ENCODE measurements at regions not wholly inside any gene's neighbourhood (a gene's known extent, or its start where the extent isn't known, plus 50 kb on each side); places are given as distances from the start of the nearest gene placed in this dataset.
"Not testable (repeated sequence)": the region's sequence is repeated elsewhere in the genome, so short reads cannot be mapped to it uniquely, and the experiment has no call there.

- no peak overlapping the region for H3K4me3 ChIP-seq (ENCODE audit: low read length in 2 of 2)
- H3K27me3 ChIP-seq (ENCODE audit: control insufficient read depth in 1 of 2, insufficient read depth in 2 of 2, low read length in 2 of 2) = no peaks in the 10 kb centered on the region
- no peaks in the 10 kb centered on the region for H3K36me3 ChIP-seq (ENCODE audit: control insufficient read depth in 2 of 2, insufficient read depth in 2 of 2, low read length in 2 of 2)
- no peak overlapping the region for H3K27ac ChIP-seq (ENCODE audit: low read length)
- H3K9ac ChIP-seq (ENCODE audit: low read length in 2 of 2) = no peak overlapping the region
- H3K9me3 ChIP-seq (ENCODE audit: control insufficient read depth in 2 of 2, low read length in 2 of 2) = no peaks in the 10 kb centered on the region
- no peaks in the 10 kb centered on the region for H3K4me1 ChIP-seq (ENCODE audit: control insufficient read depth, insufficient read depth, low read length)
Observed at GRCh38 chr10:53403688-53404087, 631.1 kb upstream of the MBL2 start.

GRCh38 chr10:53402594-53402993 is 630.0 kb upstream of the MBL2 start:
- H3K9me3 ChIP-seq (ENCODE audit: control insufficient read depth in 2 of 2, low read length in 2 of 2) = no peaks in the 10 kb centered on the region
- H3K36me3 ChIP-seq (ENCODE audit: control insufficient read depth in 2 of 2, insufficient read depth in 2 of 2, low read length in 2 of 2) = no peaks in the 10 kb centered on the region
- no peak overlapping the region for H3K9ac ChIP-seq (ENCODE audit: low read length in 2 of 2)
- H3K4me3 ChIP-seq (ENCODE audit: low read length in 2 of 2) = no peak overlapping the region
- H3K4me1 ChIP-seq (ENCODE audit: control insufficient read depth, insufficient read depth, low read length) = no peaks in the 10 kb centered on the region
- no peak overlapping the region for H3K27ac ChIP-seq (ENCODE audit: low read length)
- no peaks in the 10 kb centered on the region for H3K27me3 ChIP-seq (ENCODE audit: control insufficient read depth in 1 of 2, insufficient read depth in 2 of 2, low read length in 2 of 2)

GRCh38 chr10:53401536-53401935 is 629.0 kb upstream of the MBL2 start:
- H3K4me1 ChIP-seq (ENCODE audit: control insufficient read depth, insufficient read depth, low read length) = no peaks in the 10 kb centered on the region
- no peaks in the 10 kb centered on the region for H3K9me3 ChIP-seq (ENCODE audit: control insufficient read depth in 2 of 2, low read length in 2 of 2)
- H3K9ac ChIP-seq (ENCODE audit: low read length in 2 of 2) = no peak overlapping the region
- H3K27me3 ChIP-seq (ENCODE audit: control insufficient read depth in 1 of 2, insufficient read depth in 2 of 2, low read length in 2 of 2) = no peaks in the 10 kb centered on the region
- no peak overlapping the region for H3K27ac ChIP-seq (ENCODE audit: low read length)
- H3K4me3 ChIP-seq (ENCODE audit: low read length in 2 of 2) = no peak overlapping the region
- no peaks in the 10 kb centered on the region for H3K36me3 ChIP-seq (ENCODE audit: control insufficient read depth in 2 of 2, insufficient read depth in 2 of 2, low read length in 2 of 2)

GRCh38 chr10:53396876-53397275 is 624.3 kb upstream of the MBL2 start:
- H3K4me1 ChIP-seq (ENCODE audit: control insufficient read depth, insufficient read depth, low read length) = no peaks in the 10 kb centered on the region
- H3K9ac ChIP-seq (ENCODE audit: low read length in 2 of 2) = no peak overlapping the region
- no peak overlapping the region for H3K4me3 ChIP-seq (ENCODE audit: low read length in 2 of 2)
- H3K27me3 ChIP-seq (ENCODE audit: control insufficient read depth in 1 of 2, insufficient read depth in 2 of 2, low read length in 2 of 2) = no peaks in the 10 kb centered on the region
- H3K9me3 ChIP-seq (ENCODE audit: control insufficient read depth in 2 of 2, low read length in 2 of 2) = peaks cover 0 to 2% of the 10 kb centered on the region in 2 donors
- no peak overlapping the region for H3K27ac ChIP-seq (ENCODE audit: low read length)
- no peaks in the 10 kb centered on the region for H3K36me3 ChIP-seq (ENCODE audit: control insufficient read depth in 2 of 2, insufficient read depth in 2 of 2, low read length in 2 of 2)

- H3K9ac ChIP-seq (ENCODE audit: low read length in 2 of 2) = no peak overlapping the region
- no peaks in the 10 kb centered on the region for H3K4me1 ChIP-seq (ENCODE audit: control insufficient read depth, insufficient read depth, low read length)
- no peak overlapping the region for H3K27ac ChIP-seq (ENCODE audit: low read length)
- no peak overlapping the region for H3K4me3 ChIP-seq (ENCODE audit: low read length in 2 of 2)
- peaks cover 0 to 2% of the 10 kb centered on the region in 2 donors for H3K9me3 ChIP-seq (ENCODE audit: control insufficient read depth in 2 of 2, low read length in 2 of 2)
- H3K36me3 ChIP-seq (ENCODE audit: control insufficient read depth in 2 of 2, insufficient read depth in 2 of 2, low read length in 2 of 2) = no peaks in the 10 kb centered on the region
- H3K27me3 ChIP-seq (ENCODE audit: control insufficient read depth in 1 of 2, insufficient read depth in 2 of 2, low read length in 2 of 2) = no peaks in the 10 kb centered on the region
Observed at GRCh38 chr10:53395449-53395848, 622.9 kb upstream of the MBL2 start.

- H3K4me3 ChIP-seq (ENCODE audit: low read length in 2 of 2) = no peak overlapping the region
- H3K27ac ChIP-seq (ENCODE audit: low read length) = no peak overlapping the region
- H3K4me1 ChIP-seq (ENCODE audit: control insufficient read depth, insufficient read depth, low read length) = no peaks in the 10 kb centered on the region
- H3K9me3 ChIP-seq (ENCODE audit: control insufficient read depth in 2 of 2, low read length in 2 of 2) = no peaks in the 10 kb centered on the region
- H3K36me3 ChIP-seq (ENCODE audit: control insufficient read depth in 2 of 2, insufficient read depth in 2 of 2, low read length in 2 of 2) = no peaks in the 10 kb centered on the region
- H3K27me3 ChIP-seq (ENCODE audit: control insufficient read depth in 1 of 2, insufficient read depth in 2 of 2, low read length in 2 of 2) = no peaks in the 10 kb centered on the region
- no peak overlapping the region for H3K9ac ChIP-seq (ENCODE audit: low read length in 2 of 2)
Observed at GRCh38 chr10:53387562-53387961, 615.0 kb upstream of the MBL2 start.

- Histone ChIP-seq H3K36me3 (ENCODE audit: control insufficient read depth in 2 of 2, insufficient read depth in 2 of 2, low read length in 2 of 2) (no peaks in the 10 kb centered on the region), H3K4me3 (ENCODE audit: low read length in 2 of 2) (no peak overlapping the region), H3K4me1 (ENCODE audit: control insufficient read depth, insufficient read depth, low read length) (no peaks in the 10 kb centered on the region), H3K9ac (ENCODE audit: low read length in 2 of 2) (no peak overlapping the region), H3K27ac (ENCODE audit: low read length) (no peak overlapping the region), H3K27me3 (ENCODE audit: control insufficient read depth in 1 of 2, insufficient read depth in 2 of 2, low read length in 2 of 2) (no peaks in the 10 kb centered on the region), H3K9me3 (ENCODE audit: control insufficient read depth in 2 of 2, low read length in 2 of 2) (no peaks in the 10 kb centered on the region)
Observed at GRCh38 chr10:53382543-53382942, 610.0 kb upstream of the MBL2 start.

GRCh38 chr10:53379956-53380355 is 607.4 kb upstream of the MBL2 start:
- Histone ChIP-seq H3K36me3 (ENCODE audit: control insufficient read depth in 2 of 2, insufficient read depth in 2 of 2, low read length in 2 of 2) (no peaks in the 10 kb centered on the region), H3K9ac (ENCODE audit: low read length in 2 of 2) (no peak overlapping the region), H3K27ac (ENCODE audit: low read length) (no peak overlapping the region), H3K27me3 (ENCODE audit: control insufficient read depth in 1 of 2, insufficient read depth in 2 of 2, low read length in 2 of 2) (no peaks in the 10 kb centered on the region), H3K4me1 (ENCODE audit: control insufficient read depth, insufficient read depth, low read length) (no peaks in the 10 kb centered on the region), H3K9me3 (ENCODE audit: control insufficient read depth in 2 of 2, low read length in 2 of 2) (no peaks in the 10 kb centered on the region), H3K4me3 (ENCODE audit: low read length in 2 of 2) (no peak overlapping the region)

- Histone ChIP-seq H3K27ac (ENCODE audit: low read length) (no peak overlapping the region), H3K4me1 (ENCODE audit: control insufficient read depth, insufficient read depth, low read length) (no peaks in the 10 kb centered on the region), H3K36me3 (ENCODE audit: control insufficient read depth in 2 of 2, insufficient read depth in 2 of 2, low read length in 2 of 2) (no peaks in the 10 kb centered on the region), H3K4me3 (ENCODE audit: low read length in 2 of 2) (no peak overlapping the region), H3K9ac (ENCODE audit: low read length in 2 of 2) (no peak overlapping the region), H3K9me3 (ENCODE audit: control insufficient read depth in 2 of 2, low read length in 2 of 2) (no peaks in the 10 kb centered on the region), H3K27me3 (ENCODE audit: control insufficient read depth in 1 of 2, insufficient read depth in 2 of 2, low read length in 2 of 2) (no peaks in the 10 kb centered on the region)
Observed at GRCh38 chr10:53370347-53370746, 597.8 kb upstream of the MBL2 start.

GRCh38 chr10:53361936-53362335 is 589.4 kb upstream of the MBL2 start:
- no peaks in the 10 kb centered on the region for H3K9me3 ChIP-seq (ENCODE audit: control insufficient read depth in 2 of 2, low read length in 2 of 2)
- H3K27ac ChIP-seq (ENCODE audit: low read length) = no peak overlapping the region
- H3K27me3 ChIP-seq (ENCODE audit: control insufficient read depth in 1 of 2, insufficient read depth in 2 of 2, low read length in 2 of 2) = no peaks in the 10 kb centered on the region
- no peaks in the 10 kb centered on the region for H3K4me1 ChIP-seq (ENCODE audit: control insufficient read depth, insufficient read depth, low read length)
- no peak overlapping the region for H3K9ac ChIP-seq (ENCODE audit: low read length in 2 of 2)
- no peaks in the 10 kb centered on the region for H3K36me3 ChIP-seq (ENCODE audit: control insufficient read depth in 2 of 2, insufficient read depth in 2 of 2, low read length in 2 of 2)
- no peak overlapping the region for H3K4me3 ChIP-seq (ENCODE audit: low read length in 2 of 2)

GRCh38 chr10:53361281-53361680 is 588.7 kb upstream of the MBL2 start:
- Histone ChIP-seq H3K4me1 (ENCODE audit: control insufficient read depth, insufficient read depth, low read length) (no peaks in the 10 kb centered on the region), H3K36me3 (ENCODE audit: control insufficient read depth in 2 of 2, insufficient read depth in 2 of 2, low read length in 2 of 2) (no peaks in the 10 kb centered on the region), H3K9me3 (ENCODE audit: control insufficient read depth in 2 of 2, low read length in 2 of 2) (no peaks in the 10 kb centered on the region), H3K27ac (ENCODE audit: low read length) (no peak overlapping the region), H3K4me3 (ENCODE audit: low read length in 2 of 2) (no peak overlapping the region), H3K27me3 (ENCODE audit: control insufficient read depth in 1 of 2, insufficient read depth in 2 of 2, low read length in 2 of 2) (no peaks in the 10 kb centered on the region), H3K9ac (ENCODE audit: low read length in 2 of 2) (no peak overlapping the region)

- not testable (repeated sequence) for H3K9ac ChIP-seq (ENCODE audit: low read length in 2 of 2); H3K4me3 ChIP-seq (ENCODE audit: low read length in 2 of 2); H3K27ac ChIP-seq (ENCODE audit: low read length); H3K27me3 ChIP-seq (ENCODE audit: control insufficient read depth in 1 of 2, insufficient read depth in 2 of 2, low read length in 2 of 2); H3K36me3 ChIP-seq (ENCODE audit: control insufficient read depth in 2 of 2, insufficient read depth in 2 of 2, low read length in 2 of 2); H3K4me1 ChIP-seq (ENCODE audit: control insufficient read depth, insufficient read depth, low read length); H3K9me3 ChIP-seq (ENCODE audit: control insufficient read depth in 2 of 2, low read length in 2 of 2)
Observed at GRCh38 chr10:53358978-53359377, 586.4 kb upstream of the MBL2 start.

Measured in stomach smooth muscle (tissue), 2 donors.